SK-MEL-5 (cell line): ENCODE measurements at regions not wholly inside any gene's neighbourhood (a gene's known extent, or its start where the extent isn't known, plus 50 kb on each side); places are given as distances from the start of the nearest gene placed in this dataset.
"Not testable (repeated sequence)": the region's sequence is repeated elsewhere in the genome, so short reads cannot be mapped to it uniquely, and the experiment has no call there.

Experiments used
- DNase-seq: peaks from one replicate; pipeline ENCODE4 v3.0.0-alpha.2; 2016; ENCODE audit warnings: low read depth, low spot score
- in situ Hi-C: cut with HindIII; loops from 2 replicates; pipeline ENCODE4 v1.10.0; 2016; ENCODE audit warnings: low sequenced_read_pairs, high pct_unique_total_duplicates, low pct_unique_long_range_greater_than_20kb

DNA sequence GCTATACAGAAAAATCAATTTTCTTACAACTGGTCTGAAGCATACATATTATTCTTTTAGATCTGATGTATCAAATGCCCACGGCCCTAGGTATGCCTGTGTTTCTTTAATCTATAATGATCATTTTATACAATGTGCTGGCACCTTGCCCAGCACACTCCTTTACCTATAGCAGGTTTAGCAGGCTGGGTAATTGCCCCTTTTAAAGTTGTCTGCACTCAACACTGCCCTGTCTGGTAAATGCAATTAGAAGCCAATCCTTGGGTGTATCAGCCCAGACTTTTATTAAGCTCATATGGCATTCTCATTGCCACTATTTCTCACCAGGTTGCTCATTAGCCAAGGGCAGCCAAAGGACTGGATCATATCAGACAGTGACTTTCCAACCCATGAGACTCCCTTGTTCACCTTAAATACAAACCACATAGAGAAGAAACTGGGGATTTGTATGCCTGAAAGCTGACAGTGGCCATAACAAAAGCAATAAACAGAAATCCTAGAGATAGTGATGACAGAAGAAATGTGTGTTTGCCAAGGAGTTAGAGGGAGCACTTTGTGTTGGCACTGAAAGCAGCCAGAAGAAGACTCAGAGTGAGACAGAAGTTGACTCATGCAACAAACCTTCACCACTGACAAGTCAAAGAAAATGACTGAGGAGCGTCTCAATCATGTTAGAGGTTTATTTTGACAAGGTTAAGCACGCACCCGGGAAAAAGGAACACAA is 334.2 kb downstream of the SPATA31A7 start:
- in situ Hi-C loops = not testable (repeated sequence)

DNA sequence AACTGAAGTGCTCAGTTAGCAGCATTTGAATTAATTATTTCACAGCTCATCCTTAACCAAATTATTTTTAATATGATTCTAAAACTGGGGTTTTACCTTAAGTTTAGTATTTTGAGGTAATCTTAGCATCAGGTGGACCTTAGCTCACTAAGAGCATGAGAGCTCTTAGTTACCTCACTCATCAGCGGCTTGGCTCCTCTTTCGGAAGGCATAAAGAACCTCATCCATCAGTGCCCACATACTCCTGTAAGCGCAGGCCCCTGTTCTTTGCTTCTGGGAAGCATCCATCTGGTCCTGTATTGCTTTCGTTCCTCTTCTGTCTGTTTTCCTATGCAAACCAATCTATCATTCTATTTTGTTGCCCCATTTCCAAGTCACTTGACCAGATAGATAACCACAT is 335.8 kb downstream of the SPATA31A7 start:
- DNase-seq, in situ Hi-C loops: not testable (repeated sequence)

More for the DNA sequence above, 334.2 kb downstream of the SPATA31A7 start:
- DNase-seq = not testable (repeated sequence)

DNA sequence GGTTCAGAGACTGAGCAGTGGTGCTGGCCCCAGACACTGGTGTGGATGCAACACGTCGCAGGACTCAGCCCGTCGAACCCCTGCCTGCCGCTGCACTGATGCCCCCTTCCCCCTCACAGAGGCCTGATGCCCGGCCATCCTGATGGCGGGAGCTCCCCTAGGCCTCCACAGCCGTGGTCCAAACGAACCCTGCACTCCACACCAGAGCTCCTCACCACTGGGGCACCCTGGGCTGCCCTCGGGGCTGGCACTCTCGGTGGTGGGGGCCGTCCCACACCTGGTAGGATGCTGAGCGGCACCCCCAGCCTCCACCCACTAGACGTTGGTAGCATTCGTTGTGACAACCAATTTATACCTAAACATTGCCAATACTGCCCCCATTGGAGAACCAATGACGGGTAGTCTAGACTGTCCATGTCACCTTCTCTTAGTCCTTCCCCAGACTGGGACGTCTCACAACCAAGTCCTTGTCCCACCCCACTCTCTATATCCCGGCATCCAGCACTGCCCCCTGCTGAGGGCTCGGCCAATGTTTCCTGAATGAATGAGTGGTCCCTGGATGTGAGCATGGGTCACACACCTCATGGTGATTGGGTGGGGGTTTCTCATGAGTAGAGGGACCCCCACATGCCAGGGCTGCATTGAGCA is 360.4 kb downstream of the SPATA31A7 start:
- peak; percentile 1 for DNase-seq
- in situ Hi-C loops = not testable (repeated sequence)

DNA sequence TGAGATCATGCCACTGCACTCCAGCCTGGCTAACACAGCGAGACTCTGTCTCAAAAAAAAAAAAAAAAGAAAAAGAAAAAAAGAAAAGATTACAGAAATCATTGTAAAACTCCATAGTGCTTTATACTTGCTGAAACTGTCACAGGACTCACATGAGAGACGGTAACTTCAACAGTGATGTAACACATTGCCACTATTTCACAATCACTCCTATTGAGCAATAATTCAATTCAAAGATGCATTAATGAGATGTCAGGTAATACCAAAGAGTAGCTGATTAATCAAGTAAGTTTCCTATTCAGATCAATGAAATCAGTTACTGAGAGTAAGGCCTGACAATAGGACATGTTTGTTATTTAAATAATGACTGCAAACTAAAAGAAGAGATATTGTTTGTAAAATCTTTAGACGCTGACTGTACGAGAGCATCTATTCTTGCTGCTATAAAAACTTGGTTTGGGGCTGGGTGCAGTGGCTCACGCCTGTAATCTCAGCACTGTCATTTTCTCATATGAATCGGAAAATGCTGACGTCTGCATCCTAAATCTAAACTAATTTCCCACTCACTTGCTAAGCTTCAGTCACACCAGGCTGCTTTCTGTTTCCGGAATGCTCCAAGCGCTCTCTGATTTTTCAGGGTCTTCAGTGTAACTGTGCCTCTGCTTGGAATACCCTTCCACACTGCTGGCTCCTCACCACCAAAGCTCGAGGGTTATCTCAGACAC is 381.7 kb downstream of the SPATA31A7 start:
- in situ Hi-C loops, DNase-seq: not testable (repeated sequence)

DNA sequence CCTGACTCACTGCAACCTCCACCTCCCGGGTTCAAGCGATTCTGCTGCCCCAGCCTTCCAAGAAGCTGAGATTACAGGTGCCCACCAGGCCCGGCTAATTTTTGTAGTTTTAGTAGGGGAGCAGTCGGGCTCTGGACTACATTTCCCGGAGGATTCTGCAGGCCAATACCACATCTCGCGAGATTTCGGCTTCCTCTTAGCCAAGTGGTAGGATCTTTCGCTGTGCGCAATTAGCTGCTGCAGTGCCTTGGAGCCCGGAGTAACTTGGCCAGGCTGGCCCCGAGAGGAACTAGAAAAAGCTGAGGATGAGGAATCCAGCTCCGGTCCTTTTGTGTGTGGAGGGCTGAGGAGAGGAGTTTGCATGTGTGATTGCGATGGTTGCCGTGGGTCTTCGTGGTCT is 382.5 kb downstream of the SPATA31A7 start:
- DNase-seq, in situ Hi-C loops: not testable (repeated sequence)

DNA sequence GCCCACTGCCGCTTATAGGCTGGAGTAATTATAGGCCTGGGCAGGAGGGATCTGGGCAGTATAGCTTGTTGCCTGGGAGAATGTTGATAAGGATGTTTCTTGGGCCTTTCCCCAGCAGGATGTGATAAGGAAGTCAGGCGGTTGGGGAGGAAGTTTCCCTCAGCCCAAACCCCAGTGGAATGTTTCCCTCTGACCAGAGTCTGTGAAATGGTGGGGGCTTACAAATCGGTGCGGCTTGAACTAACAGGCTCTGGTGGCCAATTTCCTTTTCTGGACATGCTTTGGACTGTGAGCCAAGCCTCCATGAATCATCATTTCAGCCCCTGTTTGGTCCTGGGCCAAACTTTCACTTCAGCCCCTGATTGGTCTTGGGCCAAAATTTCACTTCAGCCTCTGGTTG is 383.6 kb downstream of the SPATA31A7 start:
- DNase-seq, in situ Hi-C loops: not testable (repeated sequence)
